ENCODE measurements at regions not wholly inside any gene's neighbourhood (a gene's known extent, or its start where the extent isn't known, plus 50 kb on each side); places are given as distances from the start of the nearest gene placed in this dataset.
"Not testable (repeated sequence)": the region's sequence is repeated elsewhere in the genome, so short reads cannot be mapped to it uniquely, and the experiment has no call there.

DNA sequence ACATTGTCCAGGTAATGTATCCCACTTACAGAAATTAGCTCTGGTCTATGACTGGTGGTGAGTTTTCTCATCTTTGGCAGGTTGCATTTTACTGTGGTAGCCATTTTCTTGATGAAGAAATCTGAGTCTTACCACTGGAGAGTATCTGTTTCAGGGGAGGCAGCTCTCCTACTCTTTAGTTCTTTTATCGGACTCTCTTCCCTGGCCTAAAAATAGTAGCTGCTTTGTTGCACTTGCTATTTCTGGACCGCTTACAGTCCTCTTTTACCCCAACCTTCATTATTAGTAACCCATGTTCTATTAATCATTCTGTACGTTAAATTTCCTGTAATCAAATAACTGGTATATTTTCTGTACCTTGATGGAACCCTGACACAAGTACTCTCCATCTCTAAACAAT is 720.8 kb downstream of the PLA2G4A start:
- DNase-seq = no peak

DNA sequence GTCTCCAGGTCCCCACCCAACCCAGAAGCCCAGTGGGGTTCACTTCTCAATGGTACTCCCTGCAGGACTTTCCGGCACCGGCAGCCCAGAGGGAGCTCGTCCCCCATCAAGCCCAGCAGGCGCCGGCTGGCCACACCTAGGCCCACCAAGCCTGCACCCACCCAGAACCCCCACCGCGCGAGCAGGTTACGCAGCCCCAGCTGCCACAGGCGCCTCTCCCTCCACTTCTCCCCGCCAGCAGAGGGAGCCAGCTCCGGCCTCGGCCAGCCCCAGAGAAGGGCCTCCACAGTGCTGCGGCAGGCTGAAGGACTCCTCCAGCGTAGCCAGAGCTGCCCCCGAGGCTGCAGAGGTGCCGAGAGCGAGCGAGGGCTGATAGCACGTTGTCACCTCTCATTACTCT is 722.3 kb downstream of the PLA2G4A start:
- no peak for DNase-seq

DNA sequence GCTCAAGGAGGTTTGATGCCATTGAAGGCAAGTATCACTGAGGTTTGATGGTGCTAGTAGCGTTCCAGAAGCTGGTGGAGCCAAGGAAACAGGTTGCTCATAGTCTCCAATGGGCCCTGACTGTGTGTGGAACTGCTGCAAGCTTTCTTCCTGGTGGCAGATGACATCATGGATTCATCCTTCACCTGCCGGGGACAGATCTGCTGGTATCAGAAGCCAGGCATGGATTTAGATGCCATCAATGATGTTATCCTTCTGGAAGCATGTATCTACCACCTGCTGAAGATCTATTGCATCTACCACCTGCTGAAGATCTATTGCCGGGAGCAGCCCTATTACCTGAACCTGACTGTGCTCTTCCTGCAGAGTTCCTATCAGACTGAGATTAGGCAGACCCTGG is 734.4 kb downstream of the PLA2G4A start:
- DNase-seq = no peak

DNA sequence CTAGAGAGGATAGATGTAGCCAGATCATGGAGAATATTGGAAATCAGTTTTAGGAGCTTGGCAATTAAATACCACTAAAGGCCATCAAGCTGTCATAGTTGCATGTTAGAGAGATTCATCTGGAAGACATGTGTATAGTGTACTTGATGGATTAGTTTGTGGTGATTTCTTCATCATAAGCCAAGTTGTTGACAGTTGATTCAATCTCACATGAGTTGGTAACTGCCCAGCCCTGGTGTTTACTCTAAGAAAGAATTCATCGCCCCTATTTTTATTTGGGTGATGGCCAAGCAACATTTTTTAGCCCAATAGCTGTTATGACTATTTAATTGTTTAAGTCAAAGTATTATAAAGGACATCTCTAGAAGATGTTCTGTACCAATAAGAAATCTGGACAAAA is 737.6 kb downstream of the PLA2G4A start:
- no peak for DNase-seq

DNA sequence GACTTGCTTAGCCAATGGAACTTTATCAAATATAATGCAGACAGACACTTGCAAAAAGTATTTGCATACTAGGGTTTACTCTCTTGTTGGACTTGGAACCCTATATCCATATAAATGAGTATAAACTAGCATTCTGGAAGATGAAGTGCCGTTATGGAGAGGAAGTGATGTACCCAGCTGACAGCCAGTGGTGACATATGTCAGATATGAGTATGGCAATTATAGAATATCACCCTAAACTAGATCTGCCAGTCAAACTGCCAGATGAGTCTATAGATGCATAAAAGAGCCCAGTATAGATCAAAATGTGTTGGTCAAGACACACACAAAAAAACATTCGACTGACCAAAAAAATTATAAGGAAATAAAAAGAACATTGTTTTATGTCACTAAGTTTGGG is 739.3 kb downstream of the PLA2G4A start:
- DNase-seq = no peak

DNA sequence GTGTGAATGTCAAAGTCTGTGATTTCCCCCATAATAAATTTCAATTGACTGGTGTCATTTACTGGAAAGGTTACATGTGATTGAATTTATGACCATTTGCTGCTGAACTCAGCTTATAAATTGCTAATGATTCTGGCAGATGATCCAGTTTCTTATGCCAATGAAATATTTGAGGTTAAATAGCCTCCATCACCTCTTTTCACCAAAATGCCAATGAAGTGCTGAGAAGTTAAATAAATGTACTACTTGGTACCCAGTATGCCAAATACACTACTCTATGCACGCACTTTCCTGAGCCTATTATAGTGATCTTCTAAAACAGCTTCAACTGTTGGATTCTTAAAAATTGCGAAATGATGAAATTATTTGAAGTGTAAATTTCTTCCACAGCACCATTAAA is 741.4 kb downstream of the PLA2G4A start:
- DNase-seq = no peak

DNA sequence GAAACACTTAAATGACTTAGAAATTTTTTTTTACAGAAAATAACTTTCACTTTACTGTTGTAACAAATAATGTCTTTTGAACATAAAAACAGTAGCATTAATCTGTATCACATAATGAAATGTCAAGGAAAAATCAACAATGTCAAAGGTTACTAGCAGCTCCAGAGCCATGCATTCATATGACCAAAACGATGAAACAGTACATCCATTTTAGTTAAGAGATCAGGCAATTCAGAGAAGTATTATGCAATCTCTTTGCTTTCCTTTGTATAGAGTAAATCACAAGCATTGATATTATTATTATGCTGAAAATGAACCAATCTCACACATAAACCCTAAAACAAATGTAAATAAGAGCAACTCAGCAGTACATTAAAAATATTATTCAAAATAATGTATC is 748.9 kb downstream of the PLA2G4A start:
- DNase-seq = no peak

DNA sequence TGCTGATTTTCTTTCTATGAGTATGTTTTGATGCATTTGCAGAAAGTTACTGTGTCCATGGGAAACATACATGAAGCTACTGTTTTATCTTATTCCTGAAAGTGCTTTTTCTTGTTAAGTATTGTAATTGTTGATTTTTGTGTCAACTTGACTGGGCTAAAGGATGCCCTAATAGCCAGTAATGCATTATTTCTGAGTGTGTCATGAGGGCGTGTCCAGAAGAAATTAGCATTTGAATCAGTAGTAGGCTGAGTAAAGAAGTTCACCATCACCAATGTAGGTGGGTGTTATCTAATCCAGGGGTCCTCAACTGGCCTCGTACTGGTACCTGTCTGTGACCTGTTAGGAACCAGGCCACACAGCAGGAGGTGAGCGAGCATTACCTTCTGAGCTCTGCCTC is 760.2 kb downstream of the PLA2G4A start:
- DNase-seq = no peak

DNA sequence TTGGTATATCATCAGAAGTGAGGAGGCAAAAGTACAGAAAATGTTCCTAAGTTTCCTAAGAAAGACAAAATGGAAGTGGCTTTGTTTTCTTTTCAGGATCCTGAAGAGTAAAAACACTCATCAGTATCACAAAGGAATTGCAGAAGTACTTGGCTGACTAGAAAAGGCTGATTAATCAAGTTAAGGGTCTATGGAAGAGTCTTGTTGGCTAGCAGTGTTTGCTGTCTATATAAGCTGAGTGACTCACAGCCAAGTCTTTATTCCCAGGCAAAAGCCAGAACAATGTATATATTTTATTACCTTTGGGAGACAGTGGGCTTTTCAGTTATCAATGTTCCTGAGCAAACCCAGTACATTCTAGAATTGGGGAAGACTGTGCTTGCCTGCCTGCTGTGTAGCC is 777.0 kb downstream of the PLA2G4A start:
- no peak for DNase-seq

DNA sequence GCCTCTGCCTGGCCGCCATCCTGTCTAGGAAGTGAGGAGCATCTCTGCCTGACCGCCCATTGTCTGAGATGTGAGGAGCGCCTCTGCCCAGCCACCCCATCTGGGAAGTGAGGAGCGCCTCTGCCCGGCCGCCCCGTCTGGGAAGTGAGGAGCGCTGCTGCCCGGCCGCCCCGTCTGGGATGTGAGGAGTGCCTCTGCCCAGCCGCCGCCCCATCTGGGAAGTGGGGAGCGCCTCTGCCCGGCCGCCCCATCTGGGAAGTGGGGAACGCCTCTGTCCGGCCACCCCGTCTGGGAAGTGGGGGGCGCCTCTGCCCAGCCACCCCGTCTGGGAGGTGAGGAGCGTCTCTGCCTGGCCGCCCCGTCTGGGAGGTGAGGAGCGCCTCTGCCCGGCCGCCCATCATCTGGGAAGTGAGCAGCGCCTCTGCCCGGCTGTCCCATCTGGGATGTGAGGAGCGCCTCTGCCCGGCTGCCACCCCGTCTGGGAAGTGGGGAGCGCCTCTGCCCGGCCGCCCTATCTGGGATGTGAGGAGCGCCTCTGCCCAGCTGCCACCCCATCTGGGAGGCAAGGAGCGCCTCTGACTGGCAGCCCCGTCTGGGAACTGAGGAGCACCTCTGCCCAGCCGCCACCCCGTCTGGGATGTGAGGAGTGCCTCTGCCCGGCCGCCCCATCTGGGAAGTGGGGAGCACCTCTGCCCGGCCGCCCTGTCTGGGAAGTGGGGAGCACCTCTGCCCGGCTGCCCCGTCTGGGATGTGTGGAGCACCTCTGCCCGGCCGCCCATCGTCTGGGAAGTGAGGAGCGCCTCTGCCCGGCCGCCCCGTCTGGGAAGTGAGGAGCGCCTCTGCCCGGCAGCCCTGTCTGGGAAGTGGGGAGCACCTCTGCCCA is 787.3 kb downstream of the PLA2G4A start:
- not testable (repeated sequence) for DNase-seq

DNA sequence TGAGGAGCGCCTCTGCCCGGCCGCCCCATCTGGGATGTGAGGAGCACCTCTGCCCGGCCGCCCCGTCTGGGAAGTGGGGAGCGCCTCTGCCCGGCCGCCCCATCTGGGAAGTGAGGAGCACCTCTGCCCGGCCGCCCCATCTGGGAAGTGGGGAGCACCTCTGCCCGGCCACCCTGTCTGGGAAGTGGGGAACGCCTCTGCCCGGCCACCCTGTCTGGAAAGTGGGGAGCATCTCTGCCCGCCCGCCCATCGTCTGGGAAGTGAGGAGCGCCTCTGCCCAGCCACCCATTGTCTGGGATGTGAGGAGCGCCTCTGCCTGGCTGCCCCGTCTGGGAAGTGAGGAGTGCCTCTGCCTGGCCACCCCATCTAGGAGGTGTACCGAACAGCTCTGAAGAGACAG is 788.1 kb downstream of the PLA2G4A start:
- DNase-seq = not testable (repeated sequence)

DNA sequence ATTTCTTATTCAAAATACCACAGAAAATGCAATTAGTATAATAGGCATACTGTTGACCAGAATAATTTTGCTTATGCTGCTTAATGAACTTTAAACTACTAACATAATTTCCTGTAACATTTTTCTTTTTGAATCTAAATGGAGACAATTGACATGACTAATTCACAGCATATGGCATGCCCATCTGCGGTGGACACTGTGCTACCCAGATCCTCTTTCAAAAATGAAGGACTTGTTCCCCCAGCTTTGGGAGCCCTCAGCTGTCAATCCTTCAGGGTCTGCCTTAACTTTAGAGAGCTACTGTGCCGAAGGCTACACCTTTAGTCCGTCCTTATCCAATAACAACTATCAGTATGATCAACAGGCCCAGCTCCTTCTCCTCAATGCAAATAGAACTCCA is 789.0 kb downstream of the PLA2G4A start:
- DNase-seq = no peak

DNA sequence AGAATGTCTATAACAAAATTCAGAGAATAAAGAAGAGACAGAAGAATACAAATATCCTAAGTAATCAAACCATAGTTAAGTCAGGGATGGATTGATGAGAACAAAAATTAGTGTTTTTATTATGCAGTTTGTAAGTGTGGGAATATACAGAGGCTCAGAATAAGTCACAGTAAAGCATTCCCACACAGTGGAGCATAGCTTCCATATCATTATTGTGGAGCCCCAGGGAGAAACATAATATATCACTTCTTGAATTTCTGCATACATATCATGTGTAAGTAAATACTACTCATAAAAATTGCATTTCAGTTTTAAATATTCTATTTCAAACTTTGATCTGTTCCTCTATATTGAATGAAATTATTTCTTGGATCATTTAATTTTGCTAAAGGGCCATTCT is 790.4 kb downstream of the PLA2G4A start:
- no peak for DNase-seq

DNA sequence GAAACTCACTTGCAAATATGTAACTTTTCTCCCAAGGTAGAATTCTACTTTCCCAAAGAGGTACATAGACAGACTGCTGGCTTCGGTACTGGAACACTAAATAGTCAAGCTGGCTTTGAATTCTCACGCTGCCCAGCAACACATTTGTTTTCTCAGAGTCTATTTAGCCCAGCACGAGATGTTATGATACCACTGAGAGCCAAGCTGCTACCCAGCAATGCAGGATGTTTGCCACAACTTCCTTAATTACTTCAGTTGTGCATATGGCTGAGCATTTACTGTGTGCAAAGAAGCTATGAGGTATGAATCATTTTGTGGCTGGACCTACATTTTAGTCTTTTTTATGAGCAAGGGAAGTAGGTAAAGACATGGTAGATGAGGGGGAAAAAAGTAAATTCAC is 793.2 kb downstream of the PLA2G4A start:
- no peak for DNase-seq

DNA sequence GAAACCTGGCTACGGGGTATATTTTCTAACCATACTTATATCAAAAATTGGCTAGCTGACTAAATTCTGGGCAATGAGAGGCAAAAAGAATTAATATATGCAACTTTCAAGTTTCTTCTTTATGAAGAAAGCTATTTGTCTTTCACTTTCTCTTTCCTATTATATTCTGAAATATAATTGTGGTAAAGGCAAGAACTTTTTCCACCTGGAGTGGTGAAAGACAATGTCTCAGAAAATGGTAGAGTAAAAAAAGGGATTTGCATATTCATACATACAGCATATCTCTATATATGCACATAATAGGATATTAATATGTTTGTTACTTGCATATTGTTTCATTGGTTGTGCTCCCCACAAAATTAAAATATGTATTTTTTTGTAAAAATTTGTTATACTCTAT is 793.8 kb downstream of the PLA2G4A start:
- no peak for DNase-seq

DNA sequence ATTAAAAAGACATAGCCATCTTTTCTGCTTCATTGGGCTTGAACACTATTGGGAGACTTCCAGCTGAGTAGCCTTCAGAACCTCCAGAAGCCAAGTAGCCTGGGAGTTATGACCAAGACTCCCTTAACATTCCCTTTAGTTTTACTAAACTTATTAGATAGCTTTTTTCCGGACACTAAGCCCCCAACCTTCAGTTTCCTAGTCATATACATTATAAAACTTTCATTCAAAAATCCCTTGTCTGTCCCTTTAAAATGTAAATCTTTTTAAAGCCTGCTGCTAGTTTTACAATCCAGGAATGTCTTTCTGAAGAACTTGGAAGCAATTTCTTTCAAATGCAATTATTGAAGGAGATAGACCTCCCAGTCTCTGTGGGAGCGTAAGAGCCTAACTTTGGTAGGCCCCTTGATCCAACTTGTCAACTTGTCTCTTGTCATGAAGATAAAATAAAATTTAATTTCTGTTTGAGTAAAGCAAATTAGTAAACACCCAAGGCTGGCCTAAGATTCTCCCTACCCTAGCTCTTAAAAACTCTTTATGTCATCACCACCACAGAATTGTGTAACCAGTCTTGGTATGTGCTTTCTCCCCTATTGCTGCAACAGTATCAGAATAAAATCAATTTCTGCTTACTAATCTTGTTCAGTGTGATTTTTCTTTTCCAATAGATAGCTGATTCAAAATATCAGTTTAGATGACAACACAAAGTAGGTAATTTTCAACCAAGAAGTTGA is 796.2 kb downstream of the PLA2G4A start:
- DNase-seq = no peak

DNA sequence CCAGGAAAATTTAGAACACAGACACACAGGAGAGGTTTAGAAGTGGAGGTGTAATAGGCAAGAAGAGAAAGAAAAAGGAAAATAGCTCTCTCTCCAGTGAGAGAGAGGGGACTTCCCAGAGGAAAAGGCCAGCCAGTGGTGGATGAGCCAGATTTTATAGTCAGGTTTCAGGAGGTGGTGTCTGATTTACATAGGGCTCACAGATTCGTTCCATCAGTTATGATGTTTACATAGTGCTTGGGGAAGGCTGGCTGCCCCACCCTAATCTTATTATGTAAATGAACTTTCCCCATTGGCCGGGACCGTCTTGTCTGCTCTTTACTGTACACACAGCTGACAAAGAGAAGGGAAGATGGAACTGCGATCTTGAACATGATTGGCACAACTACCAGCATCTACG is 797.3 kb downstream of the PLA2G4A start:
- no peak for DNase-seq

DNA sequence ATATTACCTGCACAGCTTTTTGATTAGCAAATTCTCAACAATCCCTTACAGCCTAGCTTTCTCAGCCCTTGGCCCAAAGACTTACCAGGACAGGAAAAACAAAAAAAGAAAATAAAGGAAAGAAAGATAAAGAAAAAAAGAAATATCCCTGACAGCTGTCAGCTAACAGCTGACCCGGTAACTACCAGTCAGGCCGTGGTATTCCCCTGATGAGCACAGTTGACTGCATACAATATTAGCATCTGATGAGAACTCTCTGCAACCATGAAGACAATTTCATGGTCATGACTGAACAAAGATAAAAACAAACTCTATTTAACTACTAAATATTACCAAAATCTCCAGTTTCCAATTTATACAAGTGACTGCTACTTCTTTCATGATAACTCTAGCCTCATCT is 798.8 kb downstream of the PLA2G4A start:
- DNase-seq = no peak

DNA sequence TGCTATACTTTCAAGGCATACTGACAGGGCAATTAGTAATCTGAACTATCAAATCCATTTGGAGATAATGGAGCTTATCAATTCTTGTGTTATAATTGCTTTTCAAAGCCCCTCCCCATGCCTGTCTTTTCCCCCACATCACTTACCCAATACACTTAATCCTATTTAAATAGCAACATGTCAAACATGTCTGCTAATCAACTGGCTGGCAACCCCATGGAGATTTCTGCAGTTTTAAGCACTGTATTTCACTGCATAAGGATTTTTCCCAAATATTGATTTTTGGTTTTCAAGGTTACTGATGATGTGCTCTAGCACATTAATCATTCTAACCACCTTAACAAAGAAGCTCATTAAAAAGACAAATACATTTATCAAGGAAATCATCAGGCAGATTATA is 800.3 kb downstream of the PLA2G4A start:
- no peak for DNase-seq

DNA sequence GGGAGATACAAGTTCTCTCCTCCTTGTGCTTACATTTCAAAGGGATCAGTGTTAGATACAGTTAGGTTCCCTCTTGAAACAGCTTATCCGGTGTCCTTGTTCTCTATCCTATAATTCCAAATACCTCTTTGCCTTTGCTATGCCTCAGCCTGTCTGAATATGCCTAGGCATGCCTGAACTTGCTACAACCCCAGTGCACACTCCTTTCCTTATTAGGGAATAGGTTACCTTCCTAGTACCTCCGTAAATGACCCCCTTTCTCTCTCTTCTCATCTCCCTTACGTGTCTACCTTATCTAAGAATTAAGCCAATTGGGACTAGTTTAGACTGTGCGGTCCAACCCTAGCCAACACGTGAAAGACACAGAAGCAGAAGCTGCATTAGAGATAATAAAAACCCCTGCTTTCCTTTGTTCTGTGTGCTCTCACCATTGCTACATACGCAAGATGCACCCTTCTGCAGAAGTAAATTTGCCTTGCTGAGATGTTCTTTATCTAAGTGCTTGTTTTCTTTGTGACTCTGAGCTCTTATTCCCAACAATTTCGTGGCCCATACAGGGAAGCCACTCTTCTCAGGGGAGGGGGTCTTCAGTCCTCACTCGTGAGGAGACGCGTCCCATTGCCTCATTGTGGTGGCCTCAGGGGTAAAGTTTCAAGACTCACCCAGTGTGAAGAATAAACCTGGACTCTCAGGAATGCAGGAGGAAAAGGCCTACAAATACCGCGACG is 802.1 kb downstream of the PLA2G4A start:
- DNase-seq = no peak

DNA sequence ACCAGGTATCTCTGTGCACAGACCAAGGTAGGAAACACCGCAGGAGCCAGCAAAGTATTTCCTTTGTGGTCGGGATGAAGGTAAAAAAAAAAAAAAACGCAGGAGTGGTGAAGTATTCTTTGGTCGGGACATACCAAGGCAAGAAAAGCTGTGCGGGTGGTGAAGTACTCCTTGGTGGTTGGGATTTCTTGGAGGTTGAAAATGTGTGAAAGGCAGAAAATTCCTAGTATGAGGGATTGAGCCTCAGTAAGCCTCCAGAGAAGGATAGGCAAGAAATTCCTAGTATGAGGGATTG is 802.6 kb downstream of the PLA2G4A start:
- no peak for DNase-seq

DNA sequence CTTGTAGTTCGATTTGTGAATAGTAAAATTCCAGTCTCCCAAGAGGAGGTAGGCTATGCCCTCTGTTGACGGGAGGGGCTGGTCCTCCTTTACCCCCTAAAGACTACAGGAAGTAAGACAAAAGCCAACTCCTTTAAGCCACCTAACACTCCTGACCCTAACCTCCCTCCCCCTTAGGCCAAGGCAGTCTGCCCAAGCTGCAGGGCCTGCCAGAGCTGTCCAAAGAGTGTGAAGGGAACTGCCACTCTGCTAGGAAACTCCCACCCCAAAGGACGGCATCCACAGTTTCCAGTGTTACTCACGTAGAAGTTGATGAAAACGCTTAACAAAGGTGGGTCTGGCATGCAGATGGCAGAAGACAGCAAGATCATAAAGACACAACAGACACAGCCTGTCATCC is 803.2 kb downstream of the PLA2G4A start:
- DNase-seq = no peak

DNA sequence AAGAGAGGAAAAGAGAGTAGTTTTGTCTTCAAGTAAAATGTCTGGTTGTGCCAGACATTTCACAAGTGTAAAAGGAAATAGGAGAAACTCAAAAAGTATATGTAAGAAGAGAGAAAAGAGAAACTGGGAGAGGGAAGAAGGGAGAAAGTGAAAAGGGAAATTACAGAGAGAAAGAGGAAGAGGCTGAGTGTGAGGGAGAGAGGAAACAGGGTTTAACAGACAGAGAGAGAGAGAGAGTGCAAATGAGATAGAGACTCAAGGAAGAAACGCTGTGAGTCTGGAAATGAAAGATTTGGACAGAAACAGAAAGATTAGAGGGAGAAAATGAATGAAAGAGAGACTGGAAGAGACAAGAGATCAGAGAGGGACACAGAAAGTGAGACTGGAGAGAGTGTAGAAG is 806.2 kb downstream of the PLA2G4A start:
- no peak for DNase-seq

Measured in fibroblast of skin of back (primary cell).